ENCODE measurements at regions not wholly inside any gene's neighbourhood (a gene's known extent, or its start where the extent isn't known, plus 50 kb on each side); places are given as distances from the start of the nearest gene placed in this dataset.

DNA sequence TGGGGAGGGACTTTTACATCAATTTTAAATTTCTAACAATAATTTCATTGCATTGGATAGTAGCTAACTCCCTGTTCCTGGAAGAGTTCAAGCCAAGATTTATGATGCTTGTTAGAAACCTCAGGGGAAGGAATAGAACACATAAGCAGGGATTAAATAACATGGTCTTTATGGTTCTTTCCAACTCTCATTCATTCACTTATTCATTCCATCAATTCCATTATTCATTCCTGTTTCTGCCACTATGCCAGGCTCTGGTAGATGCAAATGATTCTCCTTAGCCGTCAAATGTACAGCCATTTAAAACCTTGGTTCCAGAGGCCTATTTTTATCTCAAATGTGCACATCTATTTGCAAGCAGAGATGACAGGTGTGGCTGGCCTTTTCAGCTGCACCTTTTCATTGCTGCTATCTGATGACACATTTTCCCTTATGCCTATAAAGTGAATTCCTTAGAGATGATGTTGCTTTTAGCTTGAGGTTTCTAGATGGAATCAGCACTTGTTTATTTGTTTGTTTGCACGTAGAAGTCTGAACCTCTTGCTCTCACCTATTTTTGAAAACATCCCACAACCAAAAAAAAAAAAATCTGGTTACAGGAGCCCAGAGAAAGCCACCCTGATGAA, 205.7 kb upstream of the IGFBP3 start:
- H3K9me3 ChIP-seq = no peaks in the 10 kb centered on the region
- no peaks in the 10 kb centered on the region for H3K4me1 ChIP-seq (replicated peaks)

DNA sequence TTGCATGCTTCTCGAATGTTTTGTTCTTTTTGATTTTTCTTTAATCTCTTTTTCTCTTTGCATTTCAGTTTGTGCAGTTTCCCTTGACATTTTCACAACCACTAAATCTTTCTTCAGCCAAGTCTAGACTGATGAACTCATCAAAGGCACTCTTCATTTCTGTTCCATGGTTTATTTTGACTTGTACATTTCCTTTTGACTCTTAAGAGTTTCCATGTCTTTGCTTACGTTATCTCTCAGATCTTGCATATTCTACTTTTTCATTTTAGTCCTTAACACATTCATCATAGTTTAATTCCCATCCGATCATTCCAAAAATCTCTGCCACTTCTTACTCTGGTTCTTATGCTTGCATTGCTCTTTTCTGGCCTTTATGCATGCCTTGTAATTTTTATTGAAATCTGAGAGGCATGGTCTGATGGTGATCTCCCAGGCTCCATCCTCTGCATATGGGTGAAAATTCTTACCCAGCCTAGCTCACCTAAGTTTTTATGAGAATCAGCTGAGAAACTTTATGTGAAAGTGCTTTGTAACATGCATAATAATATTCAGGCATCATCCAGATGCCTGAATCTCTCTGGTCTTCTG, 202.8 kb upstream of the IGFBP3 start:
- intact Hi-C loops (cut with DNase I) = no loop called here
- Histone ChIP-seq H3K4me3 (no peak overlapping the region), H3K4me1 (replicated peaks) (no peaks in the 10 kb centered on the region), H3K27me3 (replicated peaks; ENCODE audit: insufficient read depth) (no peaks in the 10 kb centered on the region), H3K36me3 (no peaks in the 10 kb centered on the region), H3K27ac (no peak overlapping the region), H3K9me3 (no peaks in the 10 kb centered on the region)
- WGBS = 84% methylated on average over 3 of the region's 3 CpGs
- DNase-seq (ENCODE audit: low spot score) = no peak
- no peak for TF ChIP-seq POLR2AphosphoS5 (IDR thresholded peaks at IDR 0.05)
- TF ChIP-seq, protein P1, sequence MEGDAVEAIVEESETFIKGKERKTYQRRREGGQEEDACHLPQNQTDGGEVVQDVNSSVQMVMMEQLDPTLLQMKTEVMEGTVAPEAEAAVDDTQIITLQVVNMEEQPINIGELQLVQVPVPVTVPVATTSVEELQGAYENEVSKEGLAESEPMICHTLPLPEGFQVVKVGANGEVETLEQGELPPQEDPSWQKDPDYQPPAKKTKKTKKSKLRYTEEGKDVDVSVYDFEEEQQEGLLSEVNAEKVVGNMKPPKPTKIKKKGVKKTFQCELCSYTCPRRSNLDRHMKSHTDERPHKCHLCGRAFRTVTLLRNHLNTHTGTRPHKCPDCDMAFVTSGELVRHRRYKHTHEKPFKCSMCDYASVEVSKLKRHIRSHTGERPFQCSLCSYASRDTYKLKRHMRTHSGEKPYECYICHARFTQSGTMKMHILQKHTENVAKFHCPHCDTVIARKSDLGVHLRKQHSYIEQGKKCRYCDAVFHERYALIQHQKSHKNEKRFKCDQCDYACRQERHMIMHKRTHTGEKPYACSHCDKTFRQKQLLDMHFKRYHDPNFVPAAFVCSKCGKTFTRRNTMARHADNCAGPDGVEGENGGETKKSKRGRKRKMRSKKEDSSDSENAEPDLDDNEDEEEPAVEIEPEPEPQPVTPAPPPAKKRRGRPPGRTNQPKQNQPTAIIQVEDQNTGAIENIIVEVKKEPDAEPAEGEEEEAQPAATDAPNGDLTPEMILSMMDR (IDR thresholded peaks at IDR 0.05) = no peak
- no peak for TF ChIP-seq POLR2A (IDR thresholded peaks at IDR 0.05)

More for the DNA sequence above, 205.7 kb upstream of the IGFBP3 start:
- intact Hi-C loops (cut with DNase I) = no loop called here
- no peaks in the 10 kb centered on the region for H3K27me3 ChIP-seq (replicated peaks; ENCODE audit: insufficient read depth)
- H3K27ac ChIP-seq = no peak overlapping the region
- no peak overlapping the region for H3K4me3 ChIP-seq
- WGBS = 51% methylated on average over 2 of the region's 2 CpGs
- no peak for DNase-seq (ENCODE audit: low spot score)
- no peaks in the 10 kb centered on the region for H3K36me3 ChIP-seq
- TF ChIP-seq POLR2AphosphoS5 (IDR thresholded peaks at IDR 0.05) = no peak
- TF ChIP-seq, protein P1 (IDR thresholded peaks at IDR 0.05) = no peak
- TF ChIP-seq POLR2A (IDR thresholded peaks at IDR 0.05) = no peak

DNA sequence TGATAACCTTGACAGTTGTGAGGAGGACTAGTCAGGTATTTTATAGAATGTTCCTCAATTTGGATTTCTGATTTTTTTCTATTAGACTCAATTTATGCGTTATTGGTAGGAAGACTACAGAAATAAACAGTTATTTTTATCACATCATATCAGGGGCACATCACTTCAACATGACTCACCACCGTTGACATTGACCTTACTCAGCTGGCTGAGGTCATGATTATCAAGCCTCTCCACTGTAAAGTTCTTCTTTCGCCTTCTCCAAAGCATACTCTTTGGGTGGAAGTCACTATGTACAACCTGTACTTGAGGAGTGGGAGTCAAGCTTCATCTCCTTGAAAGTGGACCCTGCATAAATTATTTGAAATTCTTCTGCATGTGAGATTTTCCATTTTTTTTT, 194.3 kb upstream of the IGFBP3 start:
- WGBS = 75% methylated on average over 3 of the region's 3 CpGs
- Histone ChIP-seq H3K9me3 (no peaks in the 10 kb centered on the region), H3K27me3 (replicated peaks; ENCODE audit: insufficient read depth) (no peaks in the 10 kb centered on the region), H3K36me3 (no peaks in the 10 kb centered on the region), H3K4me1 (replicated peaks) (no peaks in the 10 kb centered on the region), H3K27ac (no peak overlapping the region), H3K4me3 (no peak overlapping the region)
- intact Hi-C loops (cut with DNase I) = no loop called here
- DNase-seq (ENCODE audit: low spot score) = no peak
- TF ChIP-seq POLR2A (IDR thresholded peaks at IDR 0.05) = no peak

DNA sequence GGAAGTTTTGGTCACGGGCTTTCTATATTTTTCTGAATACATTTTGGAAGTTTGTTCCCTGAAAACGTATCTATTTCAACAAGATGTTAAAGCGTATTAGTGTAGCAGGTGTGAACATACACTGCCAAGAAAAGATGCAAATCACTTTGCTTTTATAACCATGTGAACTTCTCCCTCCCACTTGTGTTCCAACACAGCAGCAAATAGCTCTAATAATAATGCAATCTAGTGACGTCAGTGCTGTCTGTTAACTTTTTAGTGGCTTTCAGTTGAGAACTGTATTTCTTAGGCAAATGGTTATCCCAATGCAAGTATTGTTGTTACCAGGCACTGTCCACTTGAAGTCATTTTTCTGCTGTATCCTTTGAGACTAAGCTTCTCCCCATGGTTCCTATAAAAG, 188.4 kb upstream of the IGFBP3 start:
- intact Hi-C loops (cut with DNase I) = no loop called here
- Histone ChIP-seq H3K27me3 (replicated peaks; ENCODE audit: insufficient read depth) (no peaks in the 10 kb centered on the region), H3K36me3 (no peaks in the 10 kb centered on the region), H3K27ac (no peak overlapping the region), H3K4me1 (replicated peaks) (no peaks in the 10 kb centered on the region), H3K4me3 (no peak overlapping the region), H3K9me3 (no peaks in the 10 kb centered on the region)
- TF ChIP-seq POLR2A (IDR thresholded peaks at IDR 0.05) (no peak), POLR2AphosphoS5 (IDR thresholded peaks at IDR 0.05) (no peak)
- TF ChIP-seq, protein P1 (IDR thresholded peaks at IDR 0.05) = no peak
- WGBS = 76% methylated on average over 4 of the region's 4 CpGs
- no peak for DNase-seq (ENCODE audit: low spot score)

DNA sequence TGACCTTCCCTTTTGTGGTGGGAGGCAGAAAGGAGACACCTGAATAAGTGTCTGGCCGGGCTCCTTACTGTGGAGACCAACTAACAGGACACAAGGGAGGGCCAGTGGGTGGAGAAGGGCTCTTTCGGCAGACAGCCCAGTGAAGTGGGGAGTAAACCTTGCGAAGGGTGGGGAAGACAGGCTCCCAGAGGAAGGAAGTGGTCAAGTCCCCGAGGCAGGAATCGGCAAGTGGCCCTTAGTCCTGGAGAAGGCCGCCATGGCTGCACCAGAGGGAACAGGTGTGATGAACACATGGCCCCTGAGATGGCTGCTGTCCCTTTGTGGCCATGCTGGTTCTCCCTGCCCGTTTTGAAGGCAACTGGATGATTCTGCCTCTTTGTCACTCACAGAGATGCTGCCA, 187.2 kb upstream of the IGFBP3 start:
- no peak overlapping the region for H3K27ac ChIP-seq
- no peak overlapping the region for H3K4me3 ChIP-seq
- H3K36me3 ChIP-seq = no peaks in the 10 kb centered on the region
- DNase-seq (ENCODE audit: low spot score) = no peak
- WGBS = 76% methylated on average over 7 of the region's 7 CpGs
- TF ChIP-seq, protein P1 (IDR thresholded peaks at IDR 0.05) = no peak
- TF ChIP-seq POLR2A (IDR thresholded peaks at IDR 0.05) (no peak), POLR2AphosphoS5 (IDR thresholded peaks at IDR 0.05) (no peak)
- no peaks in the 10 kb centered on the region for H3K27me3 ChIP-seq (replicated peaks; ENCODE audit: insufficient read depth)
- intact Hi-C loops (cut with DNase I) = no loop called here
- H3K4me1 ChIP-seq (replicated peaks) = no peaks in the 10 kb centered on the region
- no peaks in the 10 kb centered on the region for H3K9me3 ChIP-seq
